Astrocyte (in vitro differentiated cells and primary cell): ENCODE measurements at regions not wholly inside any gene's neighbourhood (a gene's known extent, or its start where the extent isn't known, plus 50 kb on each side); places are given as distances from the start of the nearest gene placed in this dataset.

Source experiments
- DNase-seq: peaks from one replicate; pipeline ENCODE4 v3.0.0-alpha.2; 2010; ENCODE audit warnings: low read depth
- FAIRE-seq: peaks from 2 replicates; lab custom pipeline; 2011; peaks lifted over from hg19 to GRCh38; lab: Jason Lieb, UNC
- H2AFZ ChIP-seq: 2 replicates; pipeline ENCODE4 v1.6.0; 2012; ENCODE audit warnings: low read depth, low read length, inconsistent platforms
- H3K27ac ChIP-seq: 2 replicates; pipeline ENCODE4 v1.5.1; 2011; ENCODE audit warnings: low read depth, low read length, inconsistent platforms
- H3K27me3 ChIP-seq: 2 replicates; pipeline ENCODE4 v1.6.0; 2011; ENCODE audit warnings: low read length, inconsistent platforms; ENCODE audit not compliant: insufficient read depth
- H3K36me3 ChIP-seq: 2 replicates; pipeline ENCODE4 v1.5.1; 2011; ENCODE audit warnings: low read length, inconsistent platforms; ENCODE audit not compliant: insufficient read depth
- H3K4me1 ChIP-seq: 2 replicates; pipeline ENCODE4 v1.5.1; 2011; ENCODE audit warnings: low read length, inconsistent platforms; ENCODE audit not compliant: insufficient read depth
- H3K4me2 ChIP-seq: 2 replicates; pipeline ENCODE4 v1.6.0; 2012; ENCODE audit warnings: low read length, inconsistent platforms
- H3K4me3 ChIP-seq: 2 replicates; pipeline ENCODE4 v1.5.1; 2011; ENCODE audit warnings: low read depth, mild to moderate bottlenecking, low read length, inconsistent platforms; ENCODE audit not compliant: insufficient read depth
- H3K79me2 ChIP-seq: 2 replicates; pipeline ENCODE4 v1.6.0; 2012; ENCODE audit warnings: mild to moderate bottlenecking, low read length, inconsistent platforms; ENCODE audit not compliant: insufficient read depth
- H3K9ac ChIP-seq: 2 replicates; pipeline ENCODE4 v1.6.0; 2012; ENCODE audit warnings: mild to moderate bottlenecking, low read length, inconsistent platforms
- H3K9me3 ChIP-seq: 2 replicates; pipeline ENCODE4 v1.5.1; 2012; ENCODE audit warnings: low read depth, mild to moderate bottlenecking, low read length, inconsistent platforms; ENCODE audit not compliant: insufficient read depth
- H4K20me1 ChIP-seq: 2 replicates; pipeline ENCODE4 v1.6.0; 2012; ENCODE audit warnings: low read length, inconsistent platforms; ENCODE audit not compliant: insufficient read depth
- H3K27ac Mint-ChIP-seq: one replicate; pipeline ENCODE4 v1.8.0; 2021; ENCODE audit warnings: mild to moderate bottlenecking, mixed read lengths; ENCODE audit not compliant: unreplicated experiment
- H3K27me3 Mint-ChIP-seq: one replicate; pipeline ENCODE4 v1.8.0; 2021; ENCODE audit warnings: low read depth, mixed read lengths; ENCODE audit not compliant: unreplicated experiment
- H3K36me3 Mint-ChIP-seq: one replicate; pipeline ENCODE4 v1.8.0; 2021; ENCODE audit warnings: low read depth, mixed read lengths; ENCODE audit not compliant: unreplicated experiment
- H3K4me1 Mint-ChIP-seq: one replicate; pipeline ENCODE4 v1.8.0; 2021; ENCODE audit warnings: low read depth, mixed read lengths; ENCODE audit not compliant: unreplicated experiment
- H3K4me3 Mint-ChIP-seq: one replicate; pipeline ENCODE4 v1.8.0; 2021; ENCODE audit warnings: mild to moderate bottlenecking, moderate library complexity, mixed read lengths; ENCODE audit not compliant: unreplicated experiment
- H3K9me3 Mint-ChIP-seq: one replicate; pipeline ENCODE4 v1.8.0; 2021; ENCODE audit warnings: mild to moderate bottlenecking, mixed read lengths; ENCODE audit not compliant: unreplicated experiment
- EZH2 ChIP-seq: IDR thresholded peaks from 2 replicates; pipeline ENCODE4 v1.6.1; 2012; ENCODE audit warnings: mild to moderate bottlenecking, low read length, inconsistent platforms; ENCODE audit not compliant: insufficient read depth
- TF ChIP-seq, protein P1 (sequence below): IDR thresholded peaks from 2 replicates; pipeline ENCODE4 v1.5.1; 2011; ENCODE audit warnings: low read depth, mild to moderate bottlenecking, inconsistent platforms, low read length, moderate library complexity; ENCODE audit not compliant: insufficient read depth

DNA sequence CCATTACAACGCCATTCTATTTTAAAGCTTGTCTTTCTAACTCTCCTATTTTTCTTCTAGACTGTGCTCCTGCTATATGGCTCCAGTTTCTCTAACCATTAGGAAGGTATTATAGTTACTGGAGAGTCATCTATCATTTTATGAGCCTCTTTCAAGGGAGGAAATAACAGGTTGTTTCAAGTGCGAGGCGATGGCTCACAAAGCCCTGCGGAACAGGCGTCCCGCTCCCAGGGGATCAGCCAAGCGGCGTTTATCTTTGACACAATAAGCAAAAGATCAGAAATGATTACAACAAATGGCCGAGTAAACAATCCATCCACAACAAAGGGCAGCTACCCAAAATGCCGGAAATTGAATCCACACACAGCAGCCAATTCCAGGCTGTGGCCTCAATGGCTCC, 249.5 kb upstream of the POU3F1 start:
- FAIRE-seq (no peak), DNase-seq (no peak)
- H3K4me1 Mint-ChIP-seq: peaks cover 16% of the 10 kb centered on the region
- no peak overlapping the region for H3K4me3 ChIP-seq
- H3K27ac ChIP-seq: no peak overlapping the region
- H3K27me3 Mint-ChIP-seq: peaks cover 22% of the 10 kb centered on the region
- H3K4me3 Mint-ChIP-seq: no peak overlapping the region
- H3K9me3 ChIP-seq: no peaks in the 10 kb centered on the region
- H3K79me2 ChIP-seq: no peaks in the 10 kb centered on the region
- no peak overlapping the region for H2AFZ ChIP-seq
- H3K36me3 ChIP-seq: no peaks in the 10 kb centered on the region
- no peak overlapping the region for H3K9ac ChIP-seq
- peaks cover 8% of the 10 kb centered on the region for H3K4me1 ChIP-seq
- H3K27ac Mint-ChIP-seq: no peak overlapping the region
- H3K4me2 ChIP-seq: no peak overlapping the region
- no peak for TF ChIP-seq EZH2
- TF ChIP-seq, protein P1, sequence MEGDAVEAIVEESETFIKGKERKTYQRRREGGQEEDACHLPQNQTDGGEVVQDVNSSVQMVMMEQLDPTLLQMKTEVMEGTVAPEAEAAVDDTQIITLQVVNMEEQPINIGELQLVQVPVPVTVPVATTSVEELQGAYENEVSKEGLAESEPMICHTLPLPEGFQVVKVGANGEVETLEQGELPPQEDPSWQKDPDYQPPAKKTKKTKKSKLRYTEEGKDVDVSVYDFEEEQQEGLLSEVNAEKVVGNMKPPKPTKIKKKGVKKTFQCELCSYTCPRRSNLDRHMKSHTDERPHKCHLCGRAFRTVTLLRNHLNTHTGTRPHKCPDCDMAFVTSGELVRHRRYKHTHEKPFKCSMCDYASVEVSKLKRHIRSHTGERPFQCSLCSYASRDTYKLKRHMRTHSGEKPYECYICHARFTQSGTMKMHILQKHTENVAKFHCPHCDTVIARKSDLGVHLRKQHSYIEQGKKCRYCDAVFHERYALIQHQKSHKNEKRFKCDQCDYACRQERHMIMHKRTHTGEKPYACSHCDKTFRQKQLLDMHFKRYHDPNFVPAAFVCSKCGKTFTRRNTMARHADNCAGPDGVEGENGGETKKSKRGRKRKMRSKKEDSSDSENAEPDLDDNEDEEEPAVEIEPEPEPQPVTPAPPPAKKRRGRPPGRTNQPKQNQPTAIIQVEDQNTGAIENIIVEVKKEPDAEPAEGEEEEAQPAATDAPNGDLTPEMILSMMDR: no peak
- H3K27me3 ChIP-seq: peaks cover 3% of the 10 kb centered on the region
- H3K9me3 Mint-ChIP-seq: peaks cover 13% of the 10 kb centered on the region
- no peaks in the 10 kb centered on the region for H3K36me3 Mint-ChIP-seq
- no peaks in the 10 kb centered on the region for H4K20me1 ChIP-seq

- H3K9me3 ChIP-seq: no peaks in the 10 kb centered on the region
- Mint-ChIP-seq H3K4me1 (peaks cover 16% of the 10 kb centered on the region), H3K27me3 (peaks cover 34% of the 10 kb centered on the region), H3K4me3 (no peak overlapping the region), H3K36me3 (peaks cover 2% of the 10 kb centered on the region), H3K9me3 (peaks cover 13% of the 10 kb centered on the region), H3K27ac (no peak overlapping the region)
- no peaks in the 10 kb centered on the region for H3K36me3 ChIP-seq
- H3K9ac ChIP-seq: no peak overlapping the region
- H3K79me2 ChIP-seq: no peaks in the 10 kb centered on the region
- H3K4me2 ChIP-seq: no peak overlapping the region
- no peak overlapping the region for H3K27ac ChIP-seq
- TF ChIP-seq EZH2: no peak
- TF ChIP-seq, protein P1: no peak
- no peak overlapping the region for H2AFZ ChIP-seq
- H3K27me3 ChIP-seq: peaks cover 3% of the 10 kb centered on the region
- FAIRE-seq: no peak
- DNase-seq: no peak
- no peak overlapping the region for H3K4me3 ChIP-seq
- H4K20me1 ChIP-seq: no peaks in the 10 kb centered on the region
- H3K4me1 ChIP-seq: peaks cover 8% of the 10 kb centered on the region
Measured at GRCh38 chr1:38293567-38293966, 247.0 kb upstream of the POU3F1 start.

- Histone ChIP-seq H2AFZ (no peak overlapping the region), H3K79me2 (no peaks in the 10 kb centered on the region), H3K36me3 (no peaks in the 10 kb centered on the region), H3K27ac (no peak overlapping the region), H4K20me1 (no peaks in the 10 kb centered on the region), H3K4me3 (no peak overlapping the region), H3K9ac (no peak overlapping the region), H3K27me3 (peaks cover 3% of the 10 kb centered on the region), H3K4me1 (peaks cover 4% of the 10 kb centered on the region), H3K9me3 (no peaks in the 10 kb centered on the region), H3K4me2 (no peak overlapping the region)
- peaks cover 13% of the 10 kb centered on the region for H3K9me3 Mint-ChIP-seq
- TF ChIP-seq EZH2: no peak
- TF ChIP-seq, protein P1: no peak
- no peak for DNase-seq
- peaks cover 14% of the 10 kb centered on the region for H3K4me1 Mint-ChIP-seq
- peaks cover 2% of the 10 kb centered on the region for H3K36me3 Mint-ChIP-seq
- no peak overlapping the region for H3K27ac Mint-ChIP-seq
- no peak for FAIRE-seq
- H3K27me3 Mint-ChIP-seq: peaks cover 32% of the 10 kb centered on the region
- no peak overlapping the region for H3K4me3 Mint-ChIP-seq
Measured at GRCh38 chr1:38292969-38293368, 246.4 kb upstream of the POU3F1 start.
